Liver (tissue), 8 donors: ENCODE measurements at regions not wholly inside any gene's neighbourhood (a gene's known extent, or its start where the extent isn't known, plus 50 kb on each side); places are given as distances from the start of the nearest gene placed in this dataset.

Experiments
- DNase-seq: peaks from one replicate; pipeline ENCODE4 v3.0.0-alpha.2; 2017; ENCODE audit warnings: low spot score
- H3K27ac ChIP-seq, 2 donors: one replicate each; pipeline ENCODE4 v1.7.0; 2013; ENCODE audit warnings: inconsistent platforms in 2 of 2, low read length in 2 of 2, control low read depth in 1 of 2, low read depth in 1 of 2, mild to moderate bottlenecking in 1 of 2
- H3K27me3 ChIP-seq, 4 donors: one replicate each; pipeline versions ENCODE4 v1.6.1 to v1.7.0; 2013; ENCODE audit warnings: low read length in 3 of 4, inconsistent platforms in 1 of 4, mild to moderate bottlenecking in 1 of 4, moderate library complexity in 1 of 4; ENCODE audit not compliant: control insufficient read depth in 4 of 4, insufficient read depth in 4 of 4
- H3K36me3 ChIP-seq, 4 donors: one replicate each; pipeline versions ENCODE4 v1.6.1 to v1.7.0; 2013; ENCODE audit warnings: low read length in 3 of 4, mild to moderate bottlenecking in 3 of 4, low read depth in 1 of 4, moderate library complexity in 1 of 4; ENCODE audit not compliant: control insufficient read depth in 4 of 4, insufficient read depth in 3 of 4
- H3K4me1 ChIP-seq, 4 donors: one replicate each; pipeline versions ENCODE4 v1.6.1 to v1.7.0; 2013; ENCODE audit warnings: low read length in 3 of 4, mild to moderate bottlenecking in 3 of 4, moderate library complexity in 1 of 4; ENCODE audit not compliant: control insufficient read depth in 4 of 4, insufficient read depth in 4 of 4
- H3K4me3 ChIP-seq, 3 donors: one replicate each; pipeline versions ENCODE4 v1.6.1 to v1.7.0; 2013; ENCODE audit warnings: low read length in 3 of 3, control low read depth in 1 of 3, low read depth in 1 of 3, mild to moderate bottlenecking in 1 of 3
- H3K9ac ChIP-seq, 2 donors: one replicate each; pipeline ENCODE4 v1.7.0; 2013; ENCODE audit warnings: low read length in 2 of 2, mild to moderate bottlenecking in 2 of 2, moderate library complexity in 2 of 2, control low read depth in 1 of 2, low read depth in 1 of 2
- H3K9me3 ChIP-seq, 4 donors: one replicate each; pipeline versions ENCODE4 v1.6.1 to v1.7.0; 2013; ENCODE audit warnings: low read length in 3 of 4; ENCODE audit not compliant: control insufficient read depth in 4 of 4
- ATF3 ChIP-seq: IDR thresholded peaks from 2 replicates; pipeline ENCODE4 v1.6.1; 2016; ENCODE audit warnings: antibody characterized with exemption
- CTCF ChIP-seq: fragments of 150-350 bp; IDR thresholded peaks from 2 replicates; pipeline ENCODE4 v1.5.1; 2017; ENCODE audit warnings: improper control_type of control experiment, low read depth, low read length; ENCODE audit not compliant: missing input control
- EGR1 ChIP-seq, 2 donors: IDR thresholded peaks; 2 replicates each; pipeline ENCODE4 v1.6.1; 2016 to 2018; ENCODE audit warnings: antibody characterized with exemption in 2 of 2, low read depth in 2 of 2
- FOXA1 ChIP-seq: IDR thresholded peaks from 2 replicates; pipeline ENCODE4 v1.6.1; 2016; ENCODE audit warnings: antibody characterized with exemption
- FOXA2 ChIP-seq: IDR thresholded peaks from 2 replicates; pipeline ENCODE4 v1.6.1; 2016; ENCODE audit warnings: antibody characterized with exemption
- GABPA ChIP-seq, 2 donors: IDR thresholded peaks in 1 of 2; conservative IDR thresholded peaks in 1 of 2; 2 replicates each; pipeline ENCODE4 v1.6.1; 2016; ENCODE audit warnings: antibody characterized with exemption in 2 of 2, mild to moderate bottlenecking in 1 of 2, moderate library complexity in 1 of 2
- HNF4A ChIP-seq, 2 donors: conservative IDR thresholded peaks; 2 replicates each; pipeline ENCODE4 v1.6.1; 2016; ENCODE audit warnings: antibody characterized with exemption in 2 of 2, mild to moderate bottlenecking in 2 of 2
- HNF4G ChIP-seq: IDR thresholded peaks from 2 replicates; pipeline ENCODE4 v1.6.1; 2016; ENCODE audit warnings: antibody characterized with exemption
- JUND ChIP-seq, 2 donors: IDR thresholded peaks; 2 replicates each; pipeline ENCODE4 v1.6.1; 2016; ENCODE audit warnings: antibody characterized with exemption in 2 of 2
- MAX ChIP-seq: IDR thresholded peaks from 2 replicates; pipeline ENCODE4 v1.6.1; 2016; ENCODE audit warnings: antibody characterized with exemption
- NR2F2 ChIP-seq: IDR thresholded peaks from 2 replicates; pipeline ENCODE4 v1.6.1; 2016; ENCODE audit warnings: antibody characterized with exemption
- RAD21 ChIP-seq, 2 donors: IDR thresholded peaks; 2 replicates each; pipeline ENCODE4 v1.6.1; 2016; ENCODE audit warnings: antibody characterized with exemption in 2 of 2, mild to moderate bottlenecking in 2 of 2
- RXRA ChIP-seq, 2 donors: IDR thresholded peaks; 2 replicates each; pipeline ENCODE4 v1.6.1; 2017 to 2018; ENCODE audit warnings: antibody characterized with exemption in 2 of 2, mild to moderate bottlenecking in 1 of 2
- SP1 ChIP-seq: IDR thresholded peaks from 2 replicates; pipeline ENCODE4 v1.6.1; 2018; ENCODE audit warnings: antibody characterized with exemption, mild to moderate bottlenecking
- TAF1 ChIP-seq: conservative IDR thresholded peaks from 2 replicates; pipeline ENCODE4 v1.6.1; 2016; ENCODE audit warnings: antibody characterized with exemption, mild to moderate bottlenecking
- YY1 ChIP-seq: IDR thresholded peaks from 2 replicates; pipeline ENCODE4 v1.6.1; 2016; ENCODE audit warnings: antibody characterized with exemption, mild to moderate bottlenecking
- ZBTB33 ChIP-seq: IDR thresholded peaks from 2 replicates; pipeline ENCODE4 v1.6.1; 2016; ENCODE audit warnings: antibody characterized with exemption
- WGBS: extraction: QIAGEN DNeasy Blood & Tissue Kit; methylation state at CpG from one replicate; pipeline ENCODE4 v1.1.7; 2013; 5-methylcytosine and 5-hydroxymethylcytosine counted together
- TF ChIP-seq, protein P1 (sequence below): IDR thresholded peaks from 2 replicates; pipeline ENCODE4 v1.6.1; 2016; ENCODE audit warnings: antibody characterized with exemption, mild to moderate bottlenecking
- donor health status: healthy.
- donor health status: healthy.
- donor health status: healthy.
- donor health status: healthy.
- donor health status: healthy.

DNA sequence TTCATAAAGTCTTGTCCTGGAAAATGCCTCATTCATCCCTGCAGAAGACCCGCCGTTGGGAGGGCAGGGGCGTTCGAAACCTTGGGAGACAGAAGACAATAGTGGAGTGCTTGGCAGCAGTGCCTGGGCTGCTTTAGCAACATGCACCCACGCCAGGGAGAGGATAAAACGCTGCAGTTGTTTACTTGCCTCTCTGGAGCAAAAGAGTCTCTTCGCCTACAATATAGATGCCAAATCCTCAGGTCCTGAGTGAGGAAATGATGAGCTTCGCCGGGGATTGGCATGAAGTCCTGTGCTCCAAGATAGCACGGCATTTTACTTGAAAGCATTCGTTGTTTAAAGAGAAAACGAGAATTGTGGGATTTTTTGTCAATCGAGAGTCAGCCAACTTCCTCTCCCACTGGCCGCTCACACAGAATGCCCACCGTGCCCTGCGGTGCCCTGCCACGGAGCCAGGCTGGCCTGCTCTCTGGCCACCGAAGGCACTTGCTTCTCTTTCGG, 152.5 kb upstream of the POU3F3 start:
- Histone ChIP-seq H3K4me1 (no peaks in the 10 kb centered on the region), H3K27ac (no peak overlapping the region), H3K36me3 (no peaks in the 10 kb centered on the region), H3K4me3 (no peak overlapping the region), H3K27me3 (peaks cover 0 to 5% (median 2%) of the 10 kb centered on the region in 4 donors), H3K9me3 (no peaks in the 10 kb centered on the region), H3K9ac (no peak overlapping the region)
- TF ChIP-seq NR2F2 (no peak), FOXA2 (no peak), GABPA (IDR thresholded peaks at IDR 0.05 in 1 of 2, conservative IDR thresholded peaks at IDR 0.05 in 1 of 2) (no peak), SP1 (no peak), FOXA1 (no peak), MAX (no peak), TAF1 (no peak), ZBTB33 (no peak), HNF4A (conservative IDR thresholded peaks at IDR 0.05) (no peak), EGR1 (IDR thresholded peaks at IDR 0.05; ENCODE audit: low read depth in 2 of 2) (no peak), JUND (IDR thresholded peaks at IDR 0.05) (no peak), RAD21 (IDR thresholded peaks at IDR 0.05) (no peak), YY1 (no peak), ATF3 (no peak), RXRA (IDR thresholded peaks at IDR 0.05) (no peak)
- TF ChIP-seq, protein P1, sequence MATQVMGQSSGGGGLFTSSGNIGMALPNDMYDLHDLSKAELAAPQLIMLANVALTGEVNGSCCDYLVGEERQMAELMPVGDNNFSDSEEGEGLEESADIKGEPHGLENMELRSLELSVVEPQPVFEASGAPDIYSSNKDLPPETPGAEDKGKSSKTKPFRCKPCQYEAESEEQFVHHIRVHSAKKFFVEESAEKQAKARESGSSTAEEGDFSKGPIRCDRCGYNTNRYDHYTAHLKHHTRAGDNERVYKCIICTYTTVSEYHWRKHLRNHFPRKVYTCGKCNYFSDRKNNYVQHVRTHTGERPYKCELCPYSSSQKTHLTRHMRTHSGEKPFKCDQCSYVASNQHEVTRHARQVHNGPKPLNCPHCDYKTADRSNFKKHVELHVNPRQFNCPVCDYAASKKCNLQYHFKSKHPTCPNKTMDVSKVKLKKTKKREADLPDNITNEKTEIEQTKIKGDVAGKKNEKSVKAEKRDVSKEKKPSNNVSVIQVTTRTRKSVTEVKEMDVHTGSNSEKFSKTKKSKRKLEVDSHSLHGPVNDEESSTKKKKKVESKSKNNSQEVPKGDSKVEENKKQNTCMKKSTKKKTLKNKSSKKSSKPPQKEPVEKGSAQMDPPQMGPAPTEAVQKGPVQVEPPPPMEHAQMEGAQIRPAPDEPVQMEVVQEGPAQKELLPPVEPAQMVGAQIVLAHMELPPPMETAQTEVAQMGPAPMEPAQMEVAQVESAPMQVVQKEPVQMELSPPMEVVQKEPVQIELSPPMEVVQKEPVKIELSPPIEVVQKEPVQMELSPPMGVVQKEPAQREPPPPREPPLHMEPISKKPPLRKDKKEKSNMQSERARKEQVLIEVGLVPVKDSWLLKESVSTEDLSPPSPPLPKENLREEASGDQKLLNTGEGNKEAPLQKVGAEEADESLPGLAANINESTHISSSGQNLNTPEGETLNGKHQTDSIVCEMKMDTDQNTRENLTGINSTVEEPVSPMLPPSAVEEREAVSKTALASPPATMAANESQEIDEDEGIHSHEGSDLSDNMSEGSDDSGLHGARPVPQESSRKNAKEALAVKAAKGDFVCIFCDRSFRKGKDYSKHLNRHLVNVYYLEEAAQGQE: no peak
- no peak for DNase-seq
- 79% methylated on average over 19 of the region's 19 CpGs for WGBS

DNA sequence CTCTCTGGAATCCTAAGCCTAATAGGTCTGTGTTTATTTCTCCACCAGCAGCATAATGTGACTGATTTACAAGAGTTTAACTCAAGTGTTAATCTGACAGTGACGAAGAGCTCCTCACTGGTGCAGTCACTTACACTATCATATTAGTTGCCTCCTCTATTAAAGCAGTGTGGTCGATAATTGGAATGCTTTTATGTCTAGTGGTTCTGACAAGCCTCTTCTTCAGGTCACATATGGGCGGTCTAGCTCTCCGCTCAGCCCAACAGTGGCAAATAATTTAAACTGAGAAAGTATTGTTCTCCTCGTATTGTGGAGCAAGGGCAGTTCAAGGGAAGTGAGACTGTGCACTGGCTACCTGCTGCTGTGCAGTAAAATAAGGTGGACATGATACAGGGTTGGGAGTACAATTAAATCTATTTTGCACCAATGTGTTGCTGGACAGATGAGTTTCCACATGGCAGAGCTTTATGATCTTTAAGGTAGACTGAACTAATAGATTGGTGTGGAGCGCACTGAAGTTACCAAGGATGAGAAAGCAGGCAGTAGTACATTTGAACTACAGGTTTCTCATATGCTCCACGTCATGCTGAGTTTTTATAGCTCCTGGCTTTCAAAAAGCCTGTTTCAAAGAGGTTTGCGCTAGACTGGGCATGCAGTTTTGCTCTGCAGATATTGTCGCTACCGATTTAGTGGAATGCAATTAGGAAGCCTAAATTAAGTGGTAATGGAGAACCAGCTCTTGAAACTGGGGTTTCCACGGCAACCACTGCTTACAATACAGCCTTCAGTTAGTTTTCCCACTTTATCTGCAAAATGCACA, 151.7 kb upstream of the POU3F3 start:
- peaks cover 0 to 5% (median 2%) of the 10 kb centered on the region in 4 donors for H3K27me3 ChIP-seq
- no peak overlapping the region for H3K27ac ChIP-seq
- no peak for DNase-seq
- H3K9me3 ChIP-seq: no peaks in the 10 kb centered on the region
- WGBS: 69% methylated on average over 11 of the region's 11 CpGs
- no peak overlapping the region for H3K4me3 ChIP-seq
- H3K9ac ChIP-seq: no peak overlapping the region
- no peaks in the 10 kb centered on the region for H3K4me1 ChIP-seq
- no peaks in the 10 kb centered on the region for H3K36me3 ChIP-seq
- TF ChIP-seq RXRA (IDR thresholded peaks at IDR 0.05): no peak
- no peak for TF ChIP-seq FOXA1
- TF ChIP-seq RAD21 (IDR thresholded peaks at IDR 0.05): no peak
- no peak for TF ChIP-seq YY1
- TF ChIP-seq EGR1 (IDR thresholded peaks at IDR 0.05; ENCODE audit: low read depth in 2 of 2): no peak
- no peak for TF ChIP-seq JUND (IDR thresholded peaks at IDR 0.05)
- no peak for TF ChIP-seq NR2F2
- no peak for TF ChIP-seq CTCF
- TF ChIP-seq ZBTB33: no peak
- TF ChIP-seq HNF4G: no peak
- no peak for TF ChIP-seq GABPA (IDR thresholded peaks at IDR 0.05 in 1 of 2, conservative IDR thresholded peaks at IDR 0.05 in 1 of 2)
- TF ChIP-seq HNF4A (conservative IDR thresholded peaks at IDR 0.05): no peak
- no peak for TF ChIP-seq SP1
